ENCODE measurements at regions not wholly inside any gene's neighbourhood (a gene's known extent, or its start where the extent isn't known, plus 50 kb on each side); places are given as distances from the start of the nearest gene placed in this dataset.

GRCh38 chr2:22737144-22737543, 647.8 kb upstream of the KLHL29 start:
- intact Hi-C loops (cut with DNase I): no loop called here
- no peak for TF ChIP-seq POLR2A (IDR thresholded peaks at IDR 0.05)
- no peak for TF ChIP-seq CTCF (IDR thresholded peaks at IDR 0.05)
- no peak for TF ChIP-seq POLR2AphosphoS5 (IDR thresholded peaks at IDR 0.05)
- 64% methylated on average over 3 of the region's 3 CpGs for WGBS
- Histone ChIP-seq H3K27ac (no peak overlapping the region), H3K9me3 (no peaks in the 10 kb centered on the region), H3K4me3 (no peak overlapping the region), H3K4me1 (replicated peaks) (no peaks in the 10 kb centered on the region), H3K27me3 (replicated peaks; ENCODE audit: insufficient read depth) (no peaks in the 10 kb centered on the region), H3K36me3 (no peaks in the 10 kb centered on the region)
- no peak for DNase-seq (ENCODE audit: low spot score)

- intact Hi-C loops (cut with DNase I): no loop called here
- Histone ChIP-seq H3K27ac (no peak overlapping the region), H3K27me3 (replicated peaks; ENCODE audit: insufficient read depth) (no peaks in the 10 kb centered on the region), H3K4me1 (replicated peaks) (no peaks in the 10 kb centered on the region), H3K4me3 (no peak overlapping the region), H3K9me3 (no peaks in the 10 kb centered on the region), H3K36me3 (no peaks in the 10 kb centered on the region)
- 50% methylated on average over 3 of the region's 3 CpGs for WGBS
- TF ChIP-seq CTCF (IDR thresholded peaks at IDR 0.05) (no peak), POLR2A (IDR thresholded peaks at IDR 0.05) (no peak), POLR2AphosphoS5 (IDR thresholded peaks at IDR 0.05) (no peak)
- DNase-seq (ENCODE audit: low spot score): no peak
Observed at GRCh38 chr2:22741216-22741615, 643.8 kb upstream of the KLHL29 start.

GRCh38 chr2:22748909-22749308, 636.1 kb upstream of the KLHL29 start:
- no peaks in the 10 kb centered on the region for H3K27me3 ChIP-seq (replicated peaks; ENCODE audit: insufficient read depth)
- H3K9me3 ChIP-seq: no peaks in the 10 kb centered on the region
- TF ChIP-seq POLR2A (IDR thresholded peaks at IDR 0.05): no peak
- no peak for TF ChIP-seq POLR2AphosphoS5 (IDR thresholded peaks at IDR 0.05)
- TF ChIP-seq CTCF (IDR thresholded peaks at IDR 0.05): no peak
- no peaks in the 10 kb centered on the region for H3K36me3 ChIP-seq
- no peak overlapping the region for H3K27ac ChIP-seq
- 58% methylated on average over 1 of the region's 1 CpG for whole genome bisulfite sequencing
- H3K4me1 ChIP-seq (replicated peaks): no peaks in the 10 kb centered on the region
- no peak for DNase-seq (ENCODE audit: low spot score)
- no peak overlapping the region for H3K4me3 ChIP-seq
- intact Hi-C loops (cut with DNase I): no loop called here

- no peak overlapping the region for H3K27ac ChIP-seq
- H3K27me3 ChIP-seq (replicated peaks; ENCODE audit: insufficient read depth): no peaks in the 10 kb centered on the region
- no peak overlapping the region for H3K4me3 ChIP-seq
- no peaks in the 10 kb centered on the region for H3K9me3 ChIP-seq
- whole genome bisulfite sequencing: 85% methylated on average over 7 of the region's 7 CpGs
- intact Hi-C loops (cut with DNase I): no loop called here
- no peaks in the 10 kb centered on the region for H3K4me1 ChIP-seq (replicated peaks)
- H3K36me3 ChIP-seq: no peaks in the 10 kb centered on the region
- no peak for DNase-seq (ENCODE audit: low spot score)
- TF ChIP-seq CTCF (IDR thresholded peaks at IDR 0.05) (no peak), POLR2A (IDR thresholded peaks at IDR 0.05) (no peak), POLR2AphosphoS5 (IDR thresholded peaks at IDR 0.05) (no peak)
Observed at GRCh38 chr2:22753476-22753875, 631.5 kb upstream of the KLHL29 start.

- Histone ChIP-seq H3K27ac (no peak overlapping the region), H3K9me3 (no peaks in the 10 kb centered on the region), H3K4me3 (no peak overlapping the region), H3K4me1 (replicated peaks) (no peaks in the 10 kb centered on the region), H3K27me3 (replicated peaks; ENCODE audit: insufficient read depth) (no peaks in the 10 kb centered on the region), H3K36me3 (no peaks in the 10 kb centered on the region)
- intact Hi-C loops (cut with DNase I): no loop called here
- 89% methylated on average over 9 of the region's 9 CpGs for WGBS
- TF ChIP-seq POLR2A (IDR thresholded peaks at IDR 0.05) (no peak), POLR2AphosphoS5 (IDR thresholded peaks at IDR 0.05) (no peak), CTCF (IDR thresholded peaks at IDR 0.05) (no peak)
- DNase-seq (ENCODE audit: low spot score): no peak
Observed at GRCh38 chr2:22756276-22757043, 628.5 kb upstream of the KLHL29 start.
